Coronary artery (tissue), 2 donors: ENCODE measurements at regions not wholly inside any gene's neighbourhood (a gene's known extent, or its start where the extent isn't known, plus 50 kb on each side); places are given as distances from the start of the nearest gene placed in this dataset.

Experiments used
- DNase-seq: peaks from one replicate; pipeline ENCODE4 v3.0.0-alpha.2; 2017; ENCODE audit warnings: low spot score
- H3K27ac ChIP-seq, 2 donors: fragments of 200-600 bp; sonication (generic); one replicate each; pipeline ENCODE4 v1.5.1; 2016 to 2019
- H3K4me3 ChIP-seq: fragments of 200-600 bp; sonication (generic); 2 replicates; pipeline ENCODE4 v1.5.1; 2016; ENCODE audit warnings: mild to moderate bottlenecking, moderate library complexity
- TF ChIP-seq, protein P1 (sequence below): fragments of 200-600 bp; sonication (generic); IDR thresholded peaks from one replicate; pipeline ENCODE4 v1.5.1; 2019; ENCODE audit warnings: antibody characterized with exemption

DNA sequence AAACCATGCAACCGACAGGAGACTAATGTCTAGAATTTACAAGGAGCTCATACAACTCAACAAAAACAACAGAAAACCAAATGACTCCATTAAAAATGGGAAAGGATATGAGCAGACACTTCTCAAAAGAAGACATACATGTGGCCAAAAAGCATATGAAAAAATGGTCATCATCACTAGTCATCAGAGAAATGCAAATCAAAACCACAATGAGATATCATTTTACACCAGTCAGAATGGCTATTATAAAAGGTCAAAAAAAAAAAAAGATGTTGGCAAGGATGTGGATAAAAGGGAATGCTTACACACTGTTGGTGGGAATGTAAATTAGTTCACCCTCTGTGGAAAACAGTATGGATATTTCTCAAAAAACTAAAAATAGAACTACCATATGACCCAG, 50.5 kb upstream of the CHRDL1 start:
- H3K27ac ChIP-seq: no peak overlapping the region
- DNase-seq: no peak
- H3K4me3 ChIP-seq: no peak overlapping the region
- TF ChIP-seq, protein P1, sequence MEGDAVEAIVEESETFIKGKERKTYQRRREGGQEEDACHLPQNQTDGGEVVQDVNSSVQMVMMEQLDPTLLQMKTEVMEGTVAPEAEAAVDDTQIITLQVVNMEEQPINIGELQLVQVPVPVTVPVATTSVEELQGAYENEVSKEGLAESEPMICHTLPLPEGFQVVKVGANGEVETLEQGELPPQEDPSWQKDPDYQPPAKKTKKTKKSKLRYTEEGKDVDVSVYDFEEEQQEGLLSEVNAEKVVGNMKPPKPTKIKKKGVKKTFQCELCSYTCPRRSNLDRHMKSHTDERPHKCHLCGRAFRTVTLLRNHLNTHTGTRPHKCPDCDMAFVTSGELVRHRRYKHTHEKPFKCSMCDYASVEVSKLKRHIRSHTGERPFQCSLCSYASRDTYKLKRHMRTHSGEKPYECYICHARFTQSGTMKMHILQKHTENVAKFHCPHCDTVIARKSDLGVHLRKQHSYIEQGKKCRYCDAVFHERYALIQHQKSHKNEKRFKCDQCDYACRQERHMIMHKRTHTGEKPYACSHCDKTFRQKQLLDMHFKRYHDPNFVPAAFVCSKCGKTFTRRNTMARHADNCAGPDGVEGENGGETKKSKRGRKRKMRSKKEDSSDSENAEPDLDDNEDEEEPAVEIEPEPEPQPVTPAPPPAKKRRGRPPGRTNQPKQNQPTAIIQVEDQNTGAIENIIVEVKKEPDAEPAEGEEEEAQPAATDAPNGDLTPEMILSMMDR: no peak
